Right atrium auricular region (tissue), 2 donors: ENCODE measurements at regions not wholly inside any gene's neighbourhood (a gene's known extent, or its start where the extent isn't known, plus 50 kb on each side); places are given as distances from the start of the nearest gene placed in this dataset.

ENCODE experiments used
- DNase-seq: peaks from one replicate; pipeline ENCODE4 v3.0.0-alpha.2; 2019; ENCODE audit warnings: low spot score
- H3K27ac ChIP-seq, 2 donors: fragments of 200-600 bp; sonication (generic); 1 replicate in 1 of 2; 2 replicates in 1 of 2; pipeline ENCODE4 v1.5.1; 2016 to 2019
- H3K27me3 ChIP-seq, 2 donors: fragments of 200-600 bp; sonication (generic); one replicate each; pipeline versions ENCODE4 v1.5.1 to v1.6.0; 2017 to 2019
- H3K36me3 ChIP-seq: fragments of 200-600 bp; sonication (generic); one replicate; pipeline ENCODE4 v1.5.1; 2016
- H3K4me1 ChIP-seq, 2 donors: fragments of 200-600 bp; sonication (generic); one replicate each; pipeline versions ENCODE4 v1.5.1 to v1.6.0; 2017 to 2019
- H3K4me3 ChIP-seq, 2 donors: fragments of 200-600 bp; sonication (generic); 1 replicate in 1 of 2; 2 replicates in 1 of 2; pipeline ENCODE4 v1.5.1; 2017 to 2019; ENCODE audit warnings: mild to moderate bottlenecking in 1 of 2, moderate library complexity in 1 of 2
- H3K9me3 ChIP-seq, 2 donors: fragments of 200-600 bp; sonication (generic); one replicate each; pipeline ENCODE4 v1.5.1; 2019
- TF ChIP-seq, protein P1 (sequence below), 2 donors: fragments of 200-600 bp; sonication (generic); IDR thresholded peaks; one replicate each; pipeline ENCODE4 v1.5.1; 2019; ENCODE audit warnings: antibody characterized with exemption in 2 of 2

DNA sequence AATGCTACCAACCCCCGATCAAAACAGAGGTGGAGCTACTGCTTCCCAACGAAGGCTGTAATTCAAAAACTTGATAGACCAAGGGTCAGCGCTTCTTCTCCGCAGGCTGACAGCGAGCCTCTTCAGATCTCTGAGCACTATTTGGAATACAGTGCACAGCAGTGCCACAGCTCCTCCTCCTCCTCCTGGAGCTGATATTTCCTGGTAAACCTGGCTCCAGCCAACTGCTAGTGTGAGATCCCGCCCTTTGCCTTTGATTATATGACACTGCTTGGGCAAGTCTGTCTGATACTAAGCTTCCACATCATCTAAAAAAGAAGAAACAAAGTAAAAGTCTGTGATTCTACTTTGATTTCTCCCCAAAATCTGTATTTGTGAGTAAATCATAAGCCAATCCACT lies 710.5 kb downstream of the DACH1 start:
- no peaks in the 10 kb centered on the region for H3K4me1 ChIP-seq
- no peak for DNase-seq
- H3K36me3 ChIP-seq = no peaks in the 10 kb centered on the region
- H3K27me3 ChIP-seq = no peaks in the 10 kb centered on the region
- H3K27ac ChIP-seq = no peak overlapping the region
- peaks cover 0 to 4% of the 10 kb centered on the region in 2 donors for H3K9me3 ChIP-seq
- no peak overlapping the region for H3K4me3 ChIP-seq
- TF ChIP-seq, protein P1, sequence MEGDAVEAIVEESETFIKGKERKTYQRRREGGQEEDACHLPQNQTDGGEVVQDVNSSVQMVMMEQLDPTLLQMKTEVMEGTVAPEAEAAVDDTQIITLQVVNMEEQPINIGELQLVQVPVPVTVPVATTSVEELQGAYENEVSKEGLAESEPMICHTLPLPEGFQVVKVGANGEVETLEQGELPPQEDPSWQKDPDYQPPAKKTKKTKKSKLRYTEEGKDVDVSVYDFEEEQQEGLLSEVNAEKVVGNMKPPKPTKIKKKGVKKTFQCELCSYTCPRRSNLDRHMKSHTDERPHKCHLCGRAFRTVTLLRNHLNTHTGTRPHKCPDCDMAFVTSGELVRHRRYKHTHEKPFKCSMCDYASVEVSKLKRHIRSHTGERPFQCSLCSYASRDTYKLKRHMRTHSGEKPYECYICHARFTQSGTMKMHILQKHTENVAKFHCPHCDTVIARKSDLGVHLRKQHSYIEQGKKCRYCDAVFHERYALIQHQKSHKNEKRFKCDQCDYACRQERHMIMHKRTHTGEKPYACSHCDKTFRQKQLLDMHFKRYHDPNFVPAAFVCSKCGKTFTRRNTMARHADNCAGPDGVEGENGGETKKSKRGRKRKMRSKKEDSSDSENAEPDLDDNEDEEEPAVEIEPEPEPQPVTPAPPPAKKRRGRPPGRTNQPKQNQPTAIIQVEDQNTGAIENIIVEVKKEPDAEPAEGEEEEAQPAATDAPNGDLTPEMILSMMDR (IDR thresholded peaks at IDR 0.05) = no peak

DNA sequence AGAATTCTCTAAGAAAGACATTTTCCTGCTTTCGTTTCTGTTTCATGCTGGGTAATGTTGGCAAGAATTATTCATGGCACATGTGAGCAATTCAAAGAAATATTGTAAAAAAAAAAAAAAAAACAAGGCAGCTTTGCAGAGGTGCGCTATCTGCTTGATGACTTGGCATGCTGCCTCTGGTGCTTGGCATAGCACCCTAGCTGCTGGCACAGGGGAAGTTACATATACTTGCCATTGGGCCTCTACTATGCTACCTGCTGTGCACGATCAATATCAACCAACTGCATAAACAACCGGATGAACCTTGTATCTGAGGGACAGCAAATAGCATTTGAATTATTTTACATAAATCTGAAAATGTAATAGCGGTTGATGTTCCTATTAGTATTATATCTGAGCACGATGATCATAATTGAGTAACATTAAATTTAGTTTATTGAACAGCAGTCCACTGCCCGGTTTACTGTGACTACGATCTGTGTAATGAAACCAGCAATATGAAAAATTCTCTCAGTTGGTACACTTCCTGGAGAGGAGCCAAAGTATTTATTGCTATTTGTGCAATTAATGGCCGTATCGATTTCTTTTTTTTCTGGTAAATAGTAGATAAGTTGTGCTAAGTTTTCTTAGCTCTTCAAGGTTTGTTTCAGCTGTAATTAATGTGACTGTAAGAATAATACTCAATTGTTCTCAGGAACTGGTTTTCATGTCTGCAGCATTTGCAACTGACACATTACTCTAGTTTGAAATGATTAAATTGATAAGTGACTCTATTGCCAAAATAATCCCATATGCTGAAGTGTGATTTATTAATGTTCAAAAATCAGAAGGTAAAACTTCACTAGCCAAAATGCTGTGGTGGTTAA lies 717.3 kb downstream of the DACH1 start:
- Histone ChIP-seq H3K4me3 (no peak overlapping the region), H3K4me1 (no peaks in the 10 kb centered on the region), H3K9me3 (peaks cover 0 to 3% of the 10 kb centered on the region in 2 donors), H3K27me3 (no peaks in the 10 kb centered on the region), H3K36me3 (no peaks in the 10 kb centered on the region), H3K27ac (no peak overlapping the region)
- TF ChIP-seq, protein P1 (IDR thresholded peaks at IDR 0.05) = no peak
- no peak for DNase-seq

DNA sequence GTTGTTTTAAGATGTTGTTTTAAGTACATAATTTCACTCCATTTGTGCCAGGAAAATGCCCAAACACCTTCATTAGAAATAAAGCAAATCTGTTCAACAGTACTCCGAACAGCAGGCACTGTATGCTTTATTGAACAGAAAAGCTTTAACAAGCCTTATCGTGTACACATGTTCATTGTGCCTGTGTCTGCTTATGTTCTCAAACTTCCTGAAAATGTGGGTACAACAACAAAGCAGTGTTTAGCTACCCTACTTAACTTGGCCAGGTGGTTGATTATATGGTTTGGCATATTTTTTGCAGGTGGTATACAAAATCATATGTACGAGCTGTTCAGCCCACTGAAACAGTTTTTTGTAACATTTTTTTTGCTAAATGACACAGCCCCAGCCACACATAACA lies 718.0 kb downstream of the DACH1 start:
- Histone ChIP-seq H3K4me3 (no peak overlapping the region), H3K4me1 (no peaks in the 10 kb centered on the region), H3K36me3 (no peaks in the 10 kb centered on the region), H3K27me3 (no peaks in the 10 kb centered on the region), H3K27ac (no peak overlapping the region), H3K9me3 (no peaks in the 10 kb centered on the region)
- TF ChIP-seq, protein P1 (IDR thresholded peaks at IDR 0.05) = no peak
- no peak for DNase-seq

DNA sequence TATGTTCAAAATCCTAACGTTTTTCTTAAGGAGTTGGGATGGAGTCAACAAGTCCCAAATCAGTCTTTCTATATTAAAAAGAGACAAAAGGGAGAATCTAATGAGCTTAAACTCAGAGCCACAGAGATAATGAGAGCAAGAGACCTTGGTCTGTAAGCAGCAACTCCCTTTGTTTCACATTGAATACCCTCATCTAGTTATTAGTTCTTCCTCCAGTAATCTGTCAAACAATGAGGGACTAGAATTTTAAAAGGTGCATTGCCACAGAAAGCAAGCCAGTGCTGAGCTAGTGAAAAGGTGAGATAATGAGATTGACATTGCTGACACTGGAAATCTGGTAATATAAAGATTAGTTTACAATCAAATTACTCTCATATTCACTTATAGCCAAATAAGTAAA lies 718.6 kb downstream of the DACH1 start:
- H3K4me1 ChIP-seq = no peaks in the 10 kb centered on the region
- peaks cover 0 to 3% of the 10 kb centered on the region in 2 donors for H3K9me3 ChIP-seq
- no peak for DNase-seq
- no peak overlapping the region for H3K4me3 ChIP-seq
- no peak overlapping the region for H3K27ac ChIP-seq
- no peaks in the 10 kb centered on the region for H3K27me3 ChIP-seq
- TF ChIP-seq, protein P1 (IDR thresholded peaks at IDR 0.05) = no peak
- H3K36me3 ChIP-seq = no peaks in the 10 kb centered on the region

DNA sequence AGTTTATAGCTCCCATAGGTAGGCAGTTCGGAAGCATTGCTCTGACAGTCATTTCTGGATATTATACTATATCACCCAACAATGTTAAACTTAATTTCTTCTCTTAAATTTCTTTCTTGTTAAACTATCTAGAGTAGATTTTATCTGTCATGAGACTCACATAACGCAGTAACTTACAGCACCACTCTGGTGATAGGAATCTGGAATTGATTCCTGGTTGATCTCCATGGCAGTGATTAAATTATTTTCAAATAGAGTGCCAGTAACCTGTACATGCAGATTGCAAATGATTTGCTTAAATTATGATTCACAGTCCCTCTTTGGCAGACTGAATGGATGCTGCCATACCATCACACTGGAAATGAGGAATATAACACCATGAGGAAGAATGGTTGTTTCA lies 722.1 kb downstream of the DACH1 start:
- H3K4me1 ChIP-seq = no peaks in the 10 kb centered on the region
- H3K27ac ChIP-seq = no peak overlapping the region
- TF ChIP-seq, protein P1 (IDR thresholded peaks at IDR 0.05) = no peak
- H3K9me3 ChIP-seq = peaks cover 0 to 3% of the 10 kb centered on the region in 2 donors
- no peaks in the 10 kb centered on the region for H3K36me3 ChIP-seq
- H3K27me3 ChIP-seq = no peaks in the 10 kb centered on the region
- H3K4me3 ChIP-seq = no peak overlapping the region
- DNase-seq = no peak

DNA sequence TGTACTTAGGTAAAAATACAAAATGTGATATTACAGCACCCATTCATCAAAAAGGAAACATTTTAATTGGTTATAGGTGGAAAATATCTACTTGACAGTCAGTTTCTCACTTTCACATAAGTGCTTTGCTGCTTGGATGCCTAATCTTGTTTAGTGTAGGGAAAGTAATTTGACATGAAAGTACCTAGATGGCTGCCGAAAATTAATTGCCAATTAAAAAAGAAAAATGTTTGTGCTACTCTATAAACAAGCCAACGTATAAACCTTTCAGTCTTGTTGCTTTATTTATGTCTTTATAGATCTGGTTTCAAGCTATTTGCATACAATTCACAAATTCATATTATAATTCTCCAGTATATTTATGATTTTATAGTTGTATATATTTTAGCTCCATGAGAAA lies 729.9 kb downstream of the DACH1 start:
- no peak for DNase-seq
- TF ChIP-seq, protein P1 (IDR thresholded peaks at IDR 0.05) = no peak

More for the DNA sequence above, 729.9 kb downstream of the DACH1 start:
- no peaks in the 10 kb centered on the region for H3K4me1 ChIP-seq
- no peak overlapping the region for H3K4me3 ChIP-seq
- no peaks in the 10 kb centered on the region for H3K36me3 ChIP-seq
- H3K27me3 ChIP-seq = no peaks in the 10 kb centered on the region
- no peak overlapping the region for H3K27ac ChIP-seq
- H3K9me3 ChIP-seq = no peaks in the 10 kb centered on the region
